Neural progenitor cell (in vitro differentiated cells): ENCODE measurements at regions not wholly inside any gene's neighbourhood (a gene's known extent, or its start where the extent isn't known, plus 50 kb on each side); places are given as distances from the start of the nearest gene placed in this dataset.

Experiments
- CTCF ChIP-seq: fragments of 200-600 bp; sonication (generic); IDR thresholded peaks from 2 replicates; pipeline ENCODE4 v1.5.1; 2017; ENCODE audit warnings: antibody characterized with exemption, mild to moderate bottlenecking
- EZH2 ChIP-seq: fragments of 200-600 bp; sonication (generic); IDR thresholded peaks from 2 replicates; pipeline ENCODE4 v1.6.1; 2017; ENCODE audit warnings: antibody characterized with exemption, mild to moderate bottlenecking, moderate library complexity

- TF ChIP-seq CTCF, result no peak
- TF ChIP-seq EZH2, result no peak
Observed at GRCh38 chr9:85402551-85402950, 339.2 kb downstream of the AGTPBP1 start.
